Smooth muscle cell (in vitro differentiated cells): ENCODE measurements at regions not wholly inside any gene's neighbourhood (a gene's known extent, or its start where the extent isn't known, plus 50 kb on each side); places are given as distances from the start of the nearest gene placed in this dataset.

ENCODE experiments used
- DNase-seq: peaks from one replicate; lab custom pipeline; 2025; ENCODE audit not compliant: unreplicated experiment; lab: John Stamatoyannopoulos, UW
- H2AFZ ChIP-seq: fragments of 200-600 bp; sonication (generic); 2 replicates; pipeline ENCODE4 v1.6.0; 2016; ENCODE audit warnings: antibody characterized with exemption, low read depth, mild to moderate bottlenecking
- H3F3A ChIP-seq: fragments of 200-600 bp; sonication (generic); 2 replicates; pipeline ENCODE4 v1.6.0; 2017; ENCODE audit warnings: antibody characterized with exemption, low read depth
- H3K27ac ChIP-seq: fragments of 200-600 bp; sonication (generic); 2 replicates; pipeline ENCODE4 v1.5.1; 2016; ENCODE audit warnings: low read depth, mild to moderate bottlenecking
- H3K27me3 ChIP-seq: fragments of 200-600 bp; sonication (generic); 2 replicates; pipeline ENCODE4 v1.6.1; 2016; ENCODE audit warnings: low read depth, mild to moderate bottlenecking
- H3K36me3 ChIP-seq: fragments of 200-600 bp; sonication (generic); 2 replicates; pipeline ENCODE4 v1.5.1; 2016; ENCODE audit warnings: low read depth
- H3K4me1 ChIP-seq: fragments of 200-600 bp; sonication (generic); 2 replicates; pipeline ENCODE4 v1.5.1; 2016; ENCODE audit warnings: low read depth
- H3K4me2 ChIP-seq: fragments of 200-600 bp; sonication (generic); 2 replicates; pipeline ENCODE4 v1.6.0; 2016; ENCODE audit warnings: mild to moderate bottlenecking
- H3K4me3 ChIP-seq: fragments of 200-600 bp; sonication (generic); 2 replicates; pipeline ENCODE4 v1.5.1; 2016; ENCODE audit warnings: mild to moderate bottlenecking
- H3K79me2 ChIP-seq: fragments of 200-600 bp; sonication (generic); 2 replicates; pipeline ENCODE4 v1.6.0; 2016; ENCODE audit warnings: low read depth, mild to moderate bottlenecking
- H3K9ac ChIP-seq: fragments of 200-600 bp; sonication (generic); 2 replicates; pipeline ENCODE4 v1.6.0; 2016; ENCODE audit warnings: low read depth
- H3K9me3 ChIP-seq: fragments of 200-600 bp; sonication (generic); replicated peaks from 2 replicates; pipeline ENCODE4 v1.5.1; 2016; ENCODE audit warnings: low read depth
- H4K20me1 ChIP-seq: fragments of 200-600 bp; sonication (generic); 2 replicates; pipeline ENCODE4 v1.6.0; 2016; ENCODE audit warnings: low read depth
- CTCF ChIP-seq: fragments of 200-600 bp; sonication (generic); IDR thresholded peaks from 2 replicates; pipeline ENCODE4 v1.5.1; 2017; ENCODE audit warnings: borderline replicate concordance, mild to moderate bottlenecking, antibody characterized with exemption; ENCODE audit not compliant: insufficient read depth, poor library complexity, severe bottlenecking
- WGBS: methylation state at CpG from one replicate; pipeline ENCODE4 v1.1.7; 2016; ENCODE audit warnings: low lambda C conversion rate; 5-methylcytosine and 5-hydroxymethylcytosine counted together

- H3K9me3 ChIP-seq, result no peaks in the 10 kb centered on the region
- no peaks in the 10 kb centered on the region for H3K27me3 ChIP-seq
- H3K27ac ChIP-seq, result no peak overlapping the region
- no peaks in the 10 kb centered on the region for H3K79me2 ChIP-seq
- no peak overlapping the region for H2AFZ ChIP-seq
- H3K4me2 ChIP-seq, result no peak overlapping the region
- no peaks in the 10 kb centered on the region for H3K36me3 ChIP-seq
- no peaks in the 10 kb centered on the region for H3F3A ChIP-seq
- no peak for DNase-seq
- no peak overlapping the region for H3K9ac ChIP-seq
- no peaks in the 10 kb centered on the region for H3K4me1 ChIP-seq
- H3K4me3 ChIP-seq, result no peak overlapping the region
- TF ChIP-seq CTCF, result no peak
- H4K20me1 ChIP-seq, result no peaks in the 10 kb centered on the region
These were observed 318.9 kb upstream of the CHRM3 start for GRCh38 chr1:239067480-239067879.

- Histone ChIP-seq H3K4me1 (no peaks in the 10 kb centered on the region), H3K4me3 (no peak overlapping the region), H3K27me3 (no peaks in the 10 kb centered on the region), H4K20me1 (no peaks in the 10 kb centered on the region), H3K27ac (no peak overlapping the region), H2AFZ (no peak overlapping the region), H3K79me2 (no peaks in the 10 kb centered on the region), H3K9me3 (no peaks in the 10 kb centered on the region), H3K9ac (no peak overlapping the region), H3K36me3 (no peaks in the 10 kb centered on the region), H3F3A (no peaks in the 10 kb centered on the region), H3K4me2 (no peak overlapping the region)
- no peak for DNase-seq
- 85% methylated on average over 1 of the region's 1 CpG for WGBS
- TF ChIP-seq CTCF, result no peak
These were observed 319.3 kb upstream of the CHRM3 start for GRCh38 chr1:239067058-239067457.

- Histone ChIP-seq H3K27me3 (peaks cover 2% of the 10 kb centered on the region), H2AFZ (no peak overlapping the region), H3K36me3 (no peaks in the 10 kb centered on the region), H3K4me1 (no peaks in the 10 kb centered on the region), H3K9ac (no peak overlapping the region), H3K9me3 (no peaks in the 10 kb centered on the region), H3K4me2 (no peak overlapping the region), H3F3A (no peaks in the 10 kb centered on the region), H3K79me2 (no peaks in the 10 kb centered on the region), H3K4me3 (no peak overlapping the region), H3K27ac (no peak overlapping the region), H4K20me1 (no peaks in the 10 kb centered on the region)
- no peak for TF ChIP-seq CTCF
- WGBS, result 50% methylated on average over 7 of the region's 7 CpGs
- no peak for DNase-seq
These were observed 324.6 kb upstream of the CHRM3 start for GRCh38 chr1:239061770-239062169.

GRCh38 chr1:239058190-239058589 is 328.2 kb upstream of the CHRM3 start:
- Histone ChIP-seq H3K4me3 (no peak overlapping the region), H4K20me1 (no peaks in the 10 kb centered on the region), H3K27ac (no peak overlapping the region), H3F3A (no peaks in the 10 kb centered on the region), H3K9ac (no peak overlapping the region), H3K4me1 (no peaks in the 10 kb centered on the region), H2AFZ (no peak overlapping the region), H3K9me3 (no peaks in the 10 kb centered on the region), H3K4me2 (no peak overlapping the region), H3K36me3 (no peaks in the 10 kb centered on the region), H3K79me2 (no peaks in the 10 kb centered on the region), H3K27me3 (peaks cover 2% of the 10 kb centered on the region)
- DNase-seq, result no peak
- 92% methylated on average over 6 of the region's 6 CpGs for WGBS
- TF ChIP-seq CTCF, result no peak
